PC-9 (cell line): ENCODE measurements at regions not wholly inside any gene's neighbourhood (a gene's known extent, or its start where the extent isn't known, plus 50 kb on each side); places are given as distances from the start of the nearest gene placed in this dataset.

ENCODE experiments used
- BruUV-seq: library from RNA; stranded (reverse); fragments of 400-500 nt; replicated peaks from 2 replicates; lab custom pipeline; 2021; lab: Mats Ljungman, UMichigan
- CTCF ChIA-PET: fragments of 300-600 bp; sonication (Branson Sonifier 250); formaldehyde crosslinking; loops from one replicate; lab custom pipeline; 2022; ENCODE audit warnings: antibody characterized with exemption; lab: Charles Lee
- POLR2A ChIA-PET: fragments of 300-600 bp; sonication (Branson Sonifier 250); formaldehyde crosslinking; loops from one replicate; lab custom pipeline; 2022; ENCODE audit warnings: antibody characterized with exemption; ENCODE audit not compliant: unreplicated experiment; lab: Charles Lee
- DNase-seq, 2 experiments: peaks; one replicate each; pipeline versions ENCODE4 v3.0.0 to v3.0.0-alpha.2; 2015 to 2022; ENCODE audit warnings: mixed read lengths in 1 of 2
- H2AFZ ChIP-seq: fragments of 200-600 bp; sonication (generic); 2 replicates; pipeline ENCODE4 v1.8.1; 2017; ENCODE audit warnings: antibody characterized with exemption
- H3F3A ChIP-seq: fragments of 200-600 bp; sonication (generic); 2 replicates; pipeline ENCODE4 v1.8.1; 2017; ENCODE audit warnings: antibody characterized with exemption, mild to moderate bottlenecking, low read depth; ENCODE audit not compliant: insufficient read depth
- H3K27ac ChIP-seq: fragments of 200-600 bp; sonication (generic); 2 replicates; pipeline ENCODE4 v1.6.1; 2016; ENCODE audit warnings: mixed run types
- H3K27me3 ChIP-seq: fragments of 200-600 bp; sonication (generic); 2 replicates; pipeline ENCODE4 v1.6.1; 2016; ENCODE audit warnings: low read depth, mixed run types; ENCODE audit not compliant: insufficient read depth
- H3K36me3 ChIP-seq: fragments of 200-600 bp; sonication (generic); 2 replicates; pipeline ENCODE4 v1.6.1; 2016; ENCODE audit warnings: low read depth, mixed run types
- H3K4me1 ChIP-seq: fragments of 200-600 bp; sonication (generic); replicated peaks from 2 replicates; pipeline ENCODE4 v1.6.1; 2016; ENCODE audit warnings: mixed run types; ENCODE audit not compliant: insufficient read depth
- H3K4me2 ChIP-seq: fragments of 200-600 bp; sonication (generic); 2 replicates; pipeline ENCODE4 v1.6.1; 2017; ENCODE audit warnings: mixed run types
- H3K4me3 ChIP-seq: fragments of 200-600 bp; sonication (generic); 2 replicates; pipeline ENCODE4 v1.6.1; 2016; ENCODE audit warnings: mixed run types
- H3K79me2 ChIP-seq: fragments of 200-600 bp; sonication (generic); 2 replicates; pipeline ENCODE4 v1.6.1; 2017; ENCODE audit warnings: low read depth, mixed run types
- H3K9me2 ChIP-seq: fragments of 200-600 bp; sonication (generic); 2 replicates; pipeline ENCODE4 v1.8.1; 2017; ENCODE audit warnings: mild to moderate bottlenecking; ENCODE audit not compliant: insufficient read depth
- H3K9me3 ChIP-seq: fragments of 200-600 bp; sonication (generic); 2 replicates; pipeline ENCODE4 v1.8.1; 2016; ENCODE audit warnings: low read depth; ENCODE audit not compliant: insufficient read depth
- H4K20me1 ChIP-seq: fragments of 200-600 bp; sonication (generic); 2 replicates; pipeline ENCODE4 v1.8.1; 2017; ENCODE audit not compliant: insufficient read depth
- CTCF ChIP-seq: fragments of 200-600 bp; sonication (generic); conservative IDR thresholded peaks from 2 replicates; pipeline ENCODE4 v1.6.1; 2017; ENCODE audit warnings: mixed run types, antibody characterized with exemption, mild to moderate bottlenecking, moderate library complexity
- EZH2 ChIP-seq: fragments of 200-600 bp; sonication (generic); IDR thresholded peaks from 2 replicates; pipeline ENCODE4 v1.8.0; 2017; ENCODE audit warnings: antibody characterized with exemption, low read depth
- intact Hi-C: fragments of 100-400 bp; cut with micrococcal nuclease; formaldehyde crosslinking; loops from one replicate; pipeline ENCODE4 v1.10.0; 2022; ENCODE audit not compliant: unreplicated experiment

GRCh38 chr6:164167873-164168405, 753.4 kb downstream of the QKI start:
- H3K36me3 ChIP-seq, result no peaks in the 10 kb centered on the region

GRCh38 chr6:164166996-164167395, 752.5 kb downstream of the QKI start:
- Histone ChIP-seq H3K9me2 (no peaks in the 10 kb centered on the region), H3K4me3 (no peak overlapping the region), H3K9me3 (no peaks in the 10 kb centered on the region), H2AFZ (no peak overlapping the region), H3K4me2 (no peak overlapping the region), H4K20me1 (no peaks in the 10 kb centered on the region), H3K27me3 (peaks cover 15% of the 10 kb centered on the region; the same call in 1 of the 2 replicates), H3K79me2 (no peaks in the 10 kb centered on the region), H3K27ac (no peak overlapping the region), H3K36me3 (no peaks in the 10 kb centered on the region), H3K4me1 (no peaks in the 10 kb centered on the region), H3F3A (no peaks in the 10 kb centered on the region)
- no peak for TF ChIP-seq EZH2
- TF ChIP-seq CTCF, result no peak
- BruUV-seq, result no TSS peak
- ChIA-PET CTCF (no interaction called here), POLR2A (no interaction called here)
- intact Hi-C loops, result no loop called here
- DNase-seq, result no peak

More at GRCh38 chr6:164167873-164168405, 753.4 kb downstream of the QKI start:
- no peak for DNase-seq
- Histone ChIP-seq H2AFZ (no peak overlapping the region), H3K4me3 (no peak overlapping the region), H3K4me1 (no peaks in the 10 kb centered on the region), H3K27me3 (peaks cover 15% of the 10 kb centered on the region; the same call in 1 of the 2 replicates), H3F3A (no peaks in the 10 kb centered on the region), H3K9me2 (no peaks in the 10 kb centered on the region), H3K79me2 (no peaks in the 10 kb centered on the region), H3K27ac (no peak overlapping the region), H3K4me2 (no peak overlapping the region), H3K9me3 (no peaks in the 10 kb centered on the region), H4K20me1 (no peaks in the 10 kb centered on the region)
- POLR2A ChIA-PET, result no interaction called here
- TF ChIP-seq CTCF (no peak), EZH2 (no peak)
- CTCF ChIA-PET, result no interaction called here
- intact Hi-C loops, result no loop called here
- no TSS peak for BruUV-seq

- Histone ChIP-seq H3K4me2 (no peak overlapping the region), H3K27me3 (peaks cover 15% of the 10 kb centered on the region; the same call in 1 of the 2 replicates), H3K79me2 (no peaks in the 10 kb centered on the region), H3K9me2 (no peaks in the 10 kb centered on the region), H4K20me1 (no peaks in the 10 kb centered on the region), H3K4me3 (no peak overlapping the region), H3K4me1 (no peaks in the 10 kb centered on the region), H3K9me3 (no peaks in the 10 kb centered on the region), H3F3A (no peaks in the 10 kb centered on the region), H3K27ac (no peak overlapping the region), H3K36me3 (no peaks in the 10 kb centered on the region), H2AFZ (no peak overlapping the region)
- DNase-seq, result no peak
- TF ChIP-seq CTCF (no peak), EZH2 (no peak)
- CTCF ChIA-PET, result no interaction called here
- POLR2A ChIA-PET, result no interaction called here
- intact Hi-C loops, result no loop called here
- BruUV-seq, result no TSS peak
These were observed 752.0 kb downstream of the QKI start for GRCh38 chr6:164166515-164166914.
